ENCODE measurements at regions not wholly inside any gene's neighbourhood (a gene's known extent, or its start where the extent isn't known, plus 50 kb on each side); places are given as distances from the start of the nearest gene placed in this dataset.

DNA sequence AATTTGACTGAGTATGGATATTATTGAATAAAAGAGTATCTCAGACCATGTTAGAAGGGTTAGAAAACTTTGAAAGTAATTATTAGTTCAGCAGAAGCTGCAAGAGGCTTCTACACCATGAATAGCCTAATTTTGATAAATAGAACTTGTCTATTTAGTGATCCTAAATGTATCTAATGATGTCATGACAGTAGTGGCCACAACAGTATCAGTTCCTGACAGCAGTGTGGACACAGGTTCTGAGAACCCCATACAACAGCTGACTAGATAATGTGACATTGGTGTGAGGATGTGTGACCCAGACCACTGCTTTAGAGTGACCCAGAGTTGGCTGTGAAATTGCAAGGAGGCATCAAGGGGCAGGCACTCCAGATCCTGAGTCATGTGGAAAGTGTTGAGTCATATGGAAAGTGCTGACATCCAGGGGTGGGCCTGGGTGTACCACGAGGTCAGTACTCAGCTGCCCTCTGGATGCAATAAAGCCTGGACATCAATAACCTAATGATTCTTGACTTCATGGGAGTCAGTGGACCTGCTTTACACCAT, 754.7 kb downstream of the DHX35 start:
- TF ChIP-seq, protein P1, sequence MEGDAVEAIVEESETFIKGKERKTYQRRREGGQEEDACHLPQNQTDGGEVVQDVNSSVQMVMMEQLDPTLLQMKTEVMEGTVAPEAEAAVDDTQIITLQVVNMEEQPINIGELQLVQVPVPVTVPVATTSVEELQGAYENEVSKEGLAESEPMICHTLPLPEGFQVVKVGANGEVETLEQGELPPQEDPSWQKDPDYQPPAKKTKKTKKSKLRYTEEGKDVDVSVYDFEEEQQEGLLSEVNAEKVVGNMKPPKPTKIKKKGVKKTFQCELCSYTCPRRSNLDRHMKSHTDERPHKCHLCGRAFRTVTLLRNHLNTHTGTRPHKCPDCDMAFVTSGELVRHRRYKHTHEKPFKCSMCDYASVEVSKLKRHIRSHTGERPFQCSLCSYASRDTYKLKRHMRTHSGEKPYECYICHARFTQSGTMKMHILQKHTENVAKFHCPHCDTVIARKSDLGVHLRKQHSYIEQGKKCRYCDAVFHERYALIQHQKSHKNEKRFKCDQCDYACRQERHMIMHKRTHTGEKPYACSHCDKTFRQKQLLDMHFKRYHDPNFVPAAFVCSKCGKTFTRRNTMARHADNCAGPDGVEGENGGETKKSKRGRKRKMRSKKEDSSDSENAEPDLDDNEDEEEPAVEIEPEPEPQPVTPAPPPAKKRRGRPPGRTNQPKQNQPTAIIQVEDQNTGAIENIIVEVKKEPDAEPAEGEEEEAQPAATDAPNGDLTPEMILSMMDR (IDR thresholded peaks at IDR 0.05) = no peak
- no peak for TF ChIP-seq EP300 (IDR thresholded peaks at IDR 0.05)
- no peak for TF ChIP-seq POLR2A (IDR thresholded peaks at IDR 0.05)
- no peak for TF ChIP-seq POLR2AphosphoS5 (IDR thresholded peaks at IDR 0.05)

Measured in sigmoid colon (tissue), 4 donors.